Left cardiac atrium (tissue), 4 donors: ENCODE measurements at regions not wholly inside any gene's neighbourhood (a gene's known extent, or its start where the extent isn't known, plus 50 kb on each side); places are given as distances from the start of the nearest gene placed in this dataset.

Experiments
- ATAC-seq, 2 donors: fragments of 200-7000 bp; cut with Tn5 transposase; one replicate each; pipeline ENCODE4 v1.9.1; 2020; ENCODE audit warnings: mild to moderate bottlenecking in 2 of 2, moderate library complexity in 2 of 2
- DNase-seq: peaks from one replicate; pipeline ENCODE4 v3.0.0-alpha.2; 2020
- intact Hi-C, 2 donors: fragments of 100-400 bp; cut with DNase I; formaldehyde crosslinking; loops; one replicate each; pipeline versions ENCODE4 v1.14.1 to v1.15.1; 2022 to 2023
- donor health status: DM: no; HTN: yes; CAD: no.
- donor health status: DM: no; HTN: yes; CAD: no; lungs with severe emphysema.
- donor health status: DM: yes; HTN: yes; CAD: no.
- donor health status: Dilated cardiomyopathy.

GRCh38 chr11:23021287-23021863, 161.1 kb upstream of the CCDC179 start:
- intact Hi-C loops: no loop called here
- DNase-seq: no peak
- ATAC-seq: peak in 1 of 2 donors; percentile 30

GRCh38 chr11:23022854-23023253, 162.6 kb upstream of the CCDC179 start:
- ATAC-seq (no peak), DNase-seq (no peak)
- intact Hi-C loops: no loop called here

- DNase-seq (no peak), ATAC-seq (no peak)
- intact Hi-C loops: no loop called here
Observed at GRCh38 chr11:23023319-23023718, 163.0 kb upstream of the CCDC179 start.

- ATAC-seq (no peak), DNase-seq (no peak)
- intact Hi-C loops: no loop called here
Observed at GRCh38 chr11:23041001-23041503, 180.8 kb upstream of the CCDC179 start.

- intact Hi-C loops: no loop called here
- DNase-seq: no peak
- no peak for ATAC-seq
Observed at GRCh38 chr11:23058656-23059055, 198.4 kb upstream of the CCDC179 start.

- ATAC-seq: no peak
- intact Hi-C loops: no loop called here
- no peak for DNase-seq
Observed at GRCh38 chr11:23063276-23063675, 203.0 kb upstream of the CCDC179 start.

- DNase-seq (no peak), ATAC-seq (no peak)
- intact Hi-C loops: no loop called here
Observed at GRCh38 chr11:23078289-23078971, 218.2 kb upstream of the CCDC179 start.

GRCh38 chr11:23079382-23079813, 219.1 kb upstream of the CCDC179 start:
- intact Hi-C loops: no loop called here
- no peak for ATAC-seq
- DNase-seq: no peak

- intact Hi-C loops: no loop called here
- DNase-seq (no peak), ATAC-seq (no peak)
Observed at GRCh38 chr11:23087407-23087806, 227.1 kb upstream of the CCDC179 start.

GRCh38 chr11:23090659-23091058, 230.4 kb upstream of the CCDC179 start:
- intact Hi-C loops: no loop called here
- ATAC-seq (peak; percentile 32 to 73), DNase-seq (no peak)

GRCh38 chr11:23095650-23096189, 235.4 kb upstream of the CCDC179 start:
- DNase-seq (no peak), ATAC-seq (no peak)
- intact Hi-C loops: no loop called here

- intact Hi-C loops: no loop called here
- DNase-seq: no peak
Observed at GRCh38 chr11:23097891-23098290, 237.6 kb upstream of the CCDC179 start.

GRCh38 chr11:23099256-23099655, 239.0 kb upstream of the CCDC179 start:
- intact Hi-C loops: no loop called here
- no peak for ATAC-seq
- no peak for DNase-seq

More at GRCh38 chr11:23097891-23098290, 237.6 kb upstream of the CCDC179 start:
- no peak for ATAC-seq

GRCh38 chr11:23100726-23101125, 240.5 kb upstream of the CCDC179 start:
- ATAC-seq (no peak), DNase-seq (no peak)
- intact Hi-C loops: no loop called here

- no peak for DNase-seq
- intact Hi-C loops: no loop called here
- no peak for ATAC-seq
Observed at GRCh38 chr11:23103416-23103815, 243.1 kb upstream of the CCDC179 start.

- intact Hi-C loops: no loop called here
- ATAC-seq (no peak), DNase-seq (no peak)
Observed at GRCh38 chr11:23111527-23111926, 251.3 kb upstream of the CCDC179 start.

- ATAC-seq (no peak), DNase-seq (no peak)
Observed at GRCh38 chr11:23112390-23112789, 252.1 kb upstream of the CCDC179 start.

GRCh38 chr11:23112987-23113886, 253.0 kb upstream of the CCDC179 start:
- ATAC-seq (peak; percentile 30 to 53), DNase-seq (no peak)
- intact Hi-C loops: no loop called here

More at GRCh38 chr11:23112390-23112789, 252.1 kb upstream of the CCDC179 start:
- intact Hi-C loops: no loop called here

GRCh38 chr11:23113887-23114216, 253.6 kb upstream of the CCDC179 start:
- intact Hi-C loops: no loop called here
- DNase-seq (no peak), ATAC-seq (no peak)

- DNase-seq: no peak
- intact Hi-C loops: no loop called here
- ATAC-seq: no peak
Observed at GRCh38 chr11:23123753-23124152, 263.5 kb upstream of the CCDC179 start.
